GM18507 (cell line): ENCODE measurements at regions not wholly inside any gene's neighbourhood (a gene's known extent, or its start where the extent isn't known, plus 50 kb on each side); places are given as distances from the start of the nearest gene placed in this dataset.

Source experiments
- DNase-seq: peaks from one replicate; pipeline ENCODE4 v3.0.0; 2011; ENCODE audit warnings: low read depth; ENCODE audit not compliant: insufficient read length; ENCODE audit errors: extremely low spot score
- FAIRE-seq: peaks from 2 replicates; lab custom pipeline; 2011; peaks lifted over from hg19 to GRCh38; lab: Jason Lieb, UNC

DNA sequence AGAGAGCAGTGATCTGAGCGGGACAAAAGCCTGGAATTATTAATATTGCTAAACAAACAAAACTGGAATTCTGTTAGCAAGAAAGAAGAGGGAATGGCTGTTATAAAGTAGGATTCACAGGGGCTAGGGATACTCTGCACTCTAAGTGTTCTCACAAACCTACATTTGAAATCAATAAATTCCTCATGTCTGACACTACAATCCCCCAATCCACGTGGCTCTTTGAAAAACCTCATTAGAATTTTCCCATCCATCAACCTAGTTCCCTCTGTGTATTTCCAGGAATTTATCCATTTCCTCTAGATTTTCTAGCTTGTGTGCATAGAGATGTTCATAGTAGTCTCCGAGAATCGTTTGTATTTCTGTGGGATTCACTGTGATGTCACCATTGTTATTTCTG, 307.5 kb downstream of the RBM26 start:
- FAIRE-seq (no peak), DNase-seq (no peak)

DNA sequence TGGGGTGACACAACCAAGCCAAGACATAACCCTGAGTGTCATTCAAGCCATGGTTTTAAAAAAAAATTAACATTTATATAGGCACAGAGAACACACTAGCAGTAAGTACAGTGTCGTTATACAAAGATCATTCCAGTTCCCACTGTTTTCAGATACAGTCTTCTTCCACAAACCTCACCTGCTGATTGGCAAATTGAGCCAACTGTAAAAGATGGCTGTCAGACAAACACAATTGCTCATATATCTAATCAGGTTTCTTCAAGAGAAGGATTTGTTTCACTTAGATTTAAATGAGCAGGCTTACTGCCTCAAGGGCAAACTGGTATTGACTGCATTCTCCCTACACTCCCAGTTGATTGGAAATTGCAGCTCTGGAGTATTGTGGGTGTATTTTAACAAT, 308.9 kb downstream of the RBM26 start:
- FAIRE-seq (no peak), DNase-seq (no peak)

- FAIRE-seq (no peak), DNase-seq (no peak)
Observed at GRCh38 chr13:79096099-79096498, 310.0 kb downstream of the RBM26 start.

DNA sequence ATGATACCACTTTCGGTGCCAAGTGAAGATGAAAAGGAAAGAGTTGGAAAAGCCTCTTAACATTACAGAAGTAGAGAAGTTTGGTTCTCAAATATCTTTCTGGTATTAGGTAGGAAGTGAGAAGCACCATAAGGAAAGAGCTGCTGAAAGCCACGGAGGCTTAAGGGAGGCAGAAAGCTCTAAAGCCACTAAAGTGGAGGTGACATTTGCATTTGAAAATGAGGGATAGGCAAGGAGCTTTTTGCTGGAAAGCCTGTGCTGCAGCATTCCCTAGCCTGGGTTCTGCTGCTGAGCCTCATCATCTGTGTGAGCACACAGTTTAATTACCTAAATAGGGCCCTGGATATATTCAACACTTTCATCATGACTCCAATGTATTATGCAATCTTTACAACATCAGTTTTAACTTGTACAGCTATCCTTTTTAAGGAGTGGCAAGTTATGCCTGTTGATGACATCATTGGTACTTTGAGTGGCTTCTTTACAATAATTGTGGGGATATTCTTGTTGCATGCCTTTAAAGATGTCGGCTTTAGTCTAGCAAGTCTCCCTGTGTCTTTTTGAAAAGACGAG, 315.4 kb downstream of the RBM26 start:
- FAIRE-seq (no peak), DNase-seq (no peak)

DNA sequence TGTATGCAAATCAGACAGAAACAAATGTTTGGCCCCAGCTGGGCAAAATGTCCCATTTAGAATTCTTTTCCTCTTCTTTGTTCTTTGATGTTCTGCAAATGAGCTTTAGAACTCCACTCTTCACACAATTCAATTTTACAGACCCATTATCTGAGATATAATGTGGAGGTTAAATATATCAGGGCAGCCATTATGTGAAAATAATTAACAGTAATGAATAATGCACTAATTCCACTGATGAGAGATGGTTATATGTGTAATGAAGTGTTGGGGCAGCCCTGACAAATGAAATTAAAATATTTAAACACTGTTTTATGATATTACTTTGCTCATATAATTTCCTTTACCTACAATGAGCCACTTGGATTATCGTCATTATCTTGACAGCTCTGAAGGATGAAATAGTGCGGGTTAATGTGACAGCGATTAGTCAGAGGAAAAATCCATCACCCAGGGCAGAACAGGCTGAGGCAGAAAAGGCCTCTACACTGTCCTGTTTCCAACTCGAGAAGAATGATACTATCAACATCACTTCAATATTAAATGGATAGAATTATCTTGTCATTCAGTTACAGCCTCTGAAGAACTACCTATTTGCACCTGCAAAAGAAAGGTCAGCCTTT, 321.1 kb downstream of the RBM26 start:
- FAIRE-seq (no peak), DNase-seq (no peak)

DNA sequence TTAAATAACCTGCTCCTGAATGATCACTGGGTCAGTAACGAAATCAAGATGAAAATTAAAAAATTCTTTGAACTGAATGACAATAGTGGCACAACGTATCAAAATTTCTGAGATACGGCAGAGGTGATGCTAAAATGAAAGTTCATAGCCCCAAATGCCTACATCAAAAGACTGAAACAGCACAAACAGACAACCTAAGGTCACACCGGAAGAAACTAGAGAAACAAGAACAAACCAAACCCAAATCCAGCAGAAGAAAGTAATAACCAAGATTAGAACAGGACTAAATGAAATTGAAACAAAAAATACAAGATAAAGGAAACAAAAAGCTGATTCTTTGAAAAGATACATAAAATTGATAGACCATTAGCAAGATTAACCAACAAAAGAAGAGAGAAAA, 324.1 kb downstream of the RBM26 start:
- no peak for FAIRE-seq

DNA sequence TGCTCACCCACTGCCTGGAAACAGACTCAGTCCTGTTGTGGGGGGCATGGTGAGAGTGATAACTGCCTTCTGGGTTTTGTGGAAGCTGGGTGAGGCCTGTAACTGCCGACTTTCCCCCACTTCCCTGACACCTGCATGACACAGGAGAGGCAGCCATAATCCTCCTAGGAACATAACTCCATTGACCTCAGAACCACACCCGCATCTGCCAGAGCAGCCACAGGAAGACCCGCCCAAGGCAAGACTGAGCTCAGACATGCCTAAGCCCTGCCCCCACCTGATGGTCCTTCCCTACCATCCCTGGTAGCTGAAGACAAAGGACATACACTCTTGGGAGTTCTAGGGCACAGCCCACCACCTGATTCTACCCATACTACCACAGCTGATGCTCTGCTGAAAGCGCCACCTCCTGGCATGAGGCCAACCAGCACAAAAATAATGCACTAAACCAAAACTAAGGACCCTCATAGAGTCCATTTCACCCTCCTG, 326.7 kb downstream of the RBM26 start:
- DNase-seq: no peak
- no peak for FAIRE-seq

More for the DNA sequence above, 324.1 kb downstream of the RBM26 start:
- no peak for DNase-seq

DNA sequence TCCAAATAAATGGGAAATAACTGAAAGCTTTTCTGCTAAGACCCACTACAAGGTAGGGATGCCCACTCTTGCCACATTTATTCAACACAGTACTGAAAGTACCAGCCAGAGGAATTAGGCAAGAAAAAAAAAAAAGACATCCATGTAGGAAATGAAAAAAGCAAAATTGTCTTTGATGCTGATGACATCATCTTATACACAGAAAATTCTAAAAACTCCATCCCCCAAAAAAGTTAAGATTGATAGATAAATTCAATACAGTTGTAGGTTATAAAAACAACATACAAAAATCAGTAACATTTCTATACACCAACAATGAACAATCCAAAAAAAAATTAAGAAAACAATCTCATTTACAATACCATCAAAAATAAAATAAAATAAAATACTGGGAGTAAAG, 330.4 kb downstream of the RBM26 start:
- no peak for FAIRE-seq

GRCh38 chr13:79070343-79070974, 335.6 kb downstream of the RBM26 start:
- DNase-seq: no peak
- peak; percentile 33 for FAIRE-seq

More for the DNA sequence above, 330.4 kb downstream of the RBM26 start:
- no peak for DNase-seq

DNA sequence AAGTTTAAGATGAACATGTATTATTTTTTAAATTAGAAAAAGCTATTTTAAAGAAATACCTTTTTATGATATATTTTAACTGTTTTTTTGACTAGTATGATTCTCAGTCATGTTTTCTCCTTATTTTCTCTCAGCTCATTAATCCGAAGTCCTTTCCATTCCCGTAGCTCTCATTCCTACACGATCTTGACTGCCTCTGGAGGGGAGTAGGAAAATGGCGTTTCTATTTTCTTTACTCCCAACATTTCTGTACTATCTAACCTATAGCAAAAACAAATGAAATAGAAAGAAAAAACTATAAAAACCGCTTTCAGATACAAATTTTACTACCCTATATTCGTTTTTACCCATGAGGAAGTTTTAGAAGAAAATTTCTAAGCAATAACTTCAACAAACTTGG, 343.8 kb downstream of the RBM26 start:
- DNase-seq: no peak
- no peak for FAIRE-seq

DNA sequence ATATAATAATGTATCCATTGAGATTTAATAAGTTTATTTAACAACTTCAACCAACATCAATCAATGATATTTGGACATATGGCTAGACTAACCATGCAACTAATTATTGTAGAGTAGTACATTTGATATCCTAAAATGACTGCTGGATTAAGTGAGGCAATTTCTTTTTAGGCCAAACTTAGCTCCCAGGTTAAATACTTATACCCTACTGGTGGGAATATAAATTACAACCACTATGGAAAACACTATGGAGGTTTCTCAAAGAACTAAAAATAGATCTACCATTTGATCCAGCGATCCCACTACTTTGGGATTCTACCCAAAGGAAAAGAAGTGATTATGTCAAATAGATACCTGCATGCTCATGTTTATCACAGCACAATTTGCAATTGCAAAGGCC, 345.8 kb downstream of the RBM26 start:
- DNase-seq (no peak), FAIRE-seq (no peak)

DNA sequence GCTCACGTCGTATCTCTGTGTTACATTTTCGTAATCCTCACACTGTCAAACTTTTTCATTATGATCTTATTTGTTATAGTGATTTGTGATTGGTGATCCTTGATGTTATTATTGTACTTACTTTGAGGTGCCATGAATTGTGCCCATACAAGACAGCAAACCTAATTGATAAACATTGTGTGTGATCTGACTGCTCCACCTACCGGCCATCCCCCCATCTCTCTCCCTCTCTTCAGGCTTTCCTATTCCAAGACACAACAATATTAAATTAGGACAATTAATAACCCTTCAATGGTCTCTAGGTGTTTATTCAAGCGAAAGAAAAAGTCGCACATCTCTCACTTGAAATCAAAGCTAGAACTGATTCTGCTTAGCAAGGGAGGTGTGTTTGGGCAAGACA, 349.3 kb downstream of the RBM26 start:
- no peak for FAIRE-seq
- DNase-seq: no peak

DNA sequence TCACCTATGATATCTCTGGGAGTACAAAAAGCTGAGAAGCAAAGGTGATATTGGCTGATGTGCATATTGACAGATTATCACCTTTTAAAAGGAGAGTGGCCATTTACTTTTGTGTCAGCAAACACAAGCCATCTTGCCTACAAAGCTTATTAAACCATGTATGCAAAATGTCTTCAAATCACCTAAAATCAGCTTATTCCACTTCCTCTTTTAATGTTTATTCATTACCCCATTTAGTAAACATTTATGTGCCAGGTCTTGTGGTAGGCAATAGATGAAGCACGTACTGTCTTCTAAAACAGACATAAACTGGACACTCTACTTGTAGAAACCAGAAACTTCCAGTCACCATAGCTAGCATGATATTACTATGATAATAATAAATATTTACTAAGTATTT, 354.6 kb downstream of the RBM26 start:
- no peak for FAIRE-seq
- DNase-seq: no peak

DNA sequence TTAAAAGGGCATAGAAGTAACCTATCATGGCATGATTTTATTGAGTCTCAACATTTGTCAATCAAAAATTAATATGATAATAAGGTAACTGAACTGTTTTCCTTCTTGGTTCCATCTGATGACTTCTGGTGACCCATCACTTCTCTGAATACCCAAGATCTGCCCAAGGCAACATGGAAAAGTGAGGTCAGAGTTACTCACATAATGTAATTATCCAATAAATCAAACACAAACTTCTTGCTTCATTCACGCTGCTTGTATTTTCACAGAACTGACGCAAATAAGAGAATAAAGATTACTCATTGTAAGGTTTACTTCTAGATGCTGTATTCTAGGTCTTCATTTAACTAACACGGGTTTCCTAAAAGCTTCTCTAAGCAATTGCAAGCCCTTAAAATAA, 361.6 kb downstream of the RBM26 start:
- FAIRE-seq: no peak
- DNase-seq: no peak

GRCh38 chr13:79043208-79043607, 362.8 kb downstream of the RBM26 start:
- no peak for FAIRE-seq
- DNase-seq: no peak

DNA sequence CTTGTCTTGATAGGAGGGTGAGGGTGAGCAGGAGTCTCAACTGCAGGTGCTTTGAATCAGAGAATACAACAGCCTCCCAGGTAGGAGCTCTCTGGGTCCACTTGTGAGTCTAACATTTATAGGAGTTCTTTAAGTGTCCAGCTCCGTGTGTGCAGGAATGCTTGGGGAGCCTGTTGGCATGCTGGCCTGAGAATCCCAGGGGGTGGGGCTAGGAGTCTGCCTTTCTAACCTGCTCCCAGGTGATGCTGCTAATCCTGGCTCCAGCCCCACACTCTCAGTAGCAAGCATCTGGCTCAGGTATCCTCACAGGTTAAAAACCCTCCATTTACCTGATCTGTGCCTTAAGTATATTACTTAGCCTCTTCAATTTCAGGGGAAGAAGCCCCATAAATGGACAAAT, 368.9 kb downstream of the RBM26 start:
- DNase-seq (no peak), FAIRE-seq (no peak)

DNA sequence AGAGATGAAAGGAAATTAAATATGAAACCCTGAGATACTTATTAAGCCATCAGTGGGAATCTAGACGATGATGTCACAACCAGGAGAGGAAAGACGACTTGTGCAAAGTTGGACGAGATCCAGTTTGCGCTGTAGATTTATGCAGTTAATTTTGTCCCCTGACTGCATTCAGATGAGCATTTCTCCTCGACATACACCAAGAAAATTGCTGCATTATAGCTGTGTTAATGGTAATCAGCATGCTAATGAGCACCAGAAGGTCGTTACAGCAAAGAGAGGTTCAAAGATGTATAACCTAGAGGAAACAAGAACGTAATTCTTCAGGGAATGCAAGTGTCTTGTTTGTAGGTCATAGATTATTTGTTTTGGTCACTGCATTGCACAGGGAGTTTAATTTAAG, 371.7 kb downstream of the RBM26 start:
- FAIRE-seq: no peak
- DNase-seq: no peak

DNA sequence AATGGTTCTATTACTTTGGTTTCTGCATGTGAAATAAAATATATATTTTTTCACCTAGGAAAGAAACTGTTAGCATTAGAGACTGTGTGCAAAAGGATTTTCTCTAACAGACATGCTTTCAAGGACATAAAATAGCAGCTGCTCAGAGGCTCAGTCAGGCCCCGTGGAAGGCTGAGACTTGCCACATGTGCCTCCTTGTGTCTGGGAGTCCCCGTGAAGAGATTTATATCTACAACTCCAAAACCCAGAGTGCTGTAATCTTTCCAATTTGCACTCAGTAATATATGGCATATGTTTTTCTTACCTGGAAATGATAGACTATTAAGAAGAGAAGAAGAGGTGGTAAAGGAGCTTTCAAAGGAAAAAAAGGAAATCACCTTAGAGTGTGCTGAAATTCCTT, 371.6 kb upstream of the OBI1 start:
- FAIRE-seq (no peak), DNase-seq (no peak)

- DNase-seq (no peak), FAIRE-seq (no peak)
Observed at GRCh38 chr13:79018166-79018565, 359.2 kb upstream of the OBI1 start.

DNA sequence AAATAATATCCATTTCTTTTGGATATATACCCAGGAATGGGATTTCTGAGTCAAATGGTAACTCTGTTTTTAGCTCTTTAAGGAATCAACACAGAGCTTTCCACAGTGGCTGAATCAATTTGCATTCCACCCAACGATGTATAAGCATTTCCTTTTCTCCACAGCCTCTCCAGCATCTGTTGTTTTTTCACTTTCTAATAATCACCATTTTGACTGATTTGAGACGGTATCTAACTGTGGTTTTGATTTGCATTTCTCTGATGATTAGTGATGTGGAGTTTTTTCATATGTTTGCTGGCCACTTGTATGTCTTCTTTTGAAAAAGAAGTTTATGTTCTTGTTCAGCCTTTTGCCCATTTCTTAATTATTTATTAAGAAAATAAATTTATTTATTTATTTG, 352.2 kb upstream of the OBI1 start:
- DNase-seq (no peak), FAIRE-seq (no peak)
